ENCODE measurements at regions not wholly inside any gene's neighbourhood (a gene's known extent, or its start where the extent isn't known, plus 50 kb on each side); places are given as distances from the start of the nearest gene placed in this dataset.

GRCh38 chr6:15114061-15114460 is 131.8 kb upstream of the JARID2 start:
- TF ChIP-seq ETV6 (conservative IDR thresholded peaks at IDR 0.05 in 1 of 2, IDR thresholded peaks at IDR 0.05 in 1 of 2; ENCODE audit: borderline replicate concordance in 1 of 2, low read depth in 1 of 2) (no peak), EP300 (IDR thresholded peaks at IDR 0.05; ENCODE audit: borderline replicate concordance in 1 of 2, control insufficient read depth in 1 of 2, low read depth in 2 of 2, low read length in 2 of 2) (no peak)
- no TSS peak for BruUV-seq (replicated peaks)
- intact Hi-C loops (cut with micrococcal nuclease; ENCODE audit: unreplicated experiment) (no loop called here), in situ Hi-C loops (cut with MboI) (no loop called here)
- H3K27ac ChIP-seq (ENCODE audit: control insufficient read depth, insufficient read depth), result no peak overlapping the region
- H3K79me2 ChIP-seq (ENCODE audit: control insufficient read depth, insufficient read depth, low read length), result no peaks in the 10 kb centered on the region
- ATAC-seq, result no peak
- no peak overlapping the region for H3K4me2 ChIP-seq (ENCODE audit: control insufficient read depth, insufficient read depth)
- ChIA-PET CTCF (interaction anchor here (1.6 kb wide), 1 partner anchor 10 kb away, joined by 4 read pairs; no protein-coding TSS in a partner anchor), RAD21 (ENCODE audit: unreplicated experiment) (interaction anchor here (0.6 kb wide), 1 partner anchor 261 kb away, joined by 3 read pairs; no protein-coding TSS in a partner anchor), POLR2A (interaction anchor here (0.6 kb wide), 1 partner anchor 17 kb away, joined by 3 read pairs; no protein-coding TSS in a partner anchor), SMC1A (ENCODE audit: uncharacterized antibody, unreplicated experiment) (no interaction called here)
- no peak overlapping the region for H2AFZ ChIP-seq (ENCODE audit: control insufficient read depth, low read depth, low read length)
- H4K20me1 ChIP-seq (ENCODE audit: control insufficient read depth, insufficient read depth), result no peaks in the 10 kb centered on the region
- H3K9ac ChIP-seq (ENCODE audit: control insufficient read depth, insufficient read depth, low read length), result no peak overlapping the region
- no peak overlapping the region for H3K4me3 ChIP-seq
- WGBS (ENCODE audit: insufficient coverage, insufficient replicate concordance, low lambda C conversion rate, missing lambda C conversion rate), result 26% methylated on average over 4 of the region's 4 CpGs
- no peaks in the 10 kb centered on the region for H3K4me1 ChIP-seq (ENCODE audit: control insufficient read depth, insufficient read depth, low read length)
- no peak for DNase-seq (ENCODE audit: low read depth, low spot score)
- FAIRE-seq, result no peak
- no peaks in the 10 kb centered on the region for H3K36me3 ChIP-seq (ENCODE audit: control insufficient read depth in 2 of 2, insufficient read depth in 2 of 2, low read length in 1 of 2)
- H3K27me3 ChIP-seq (replicated peaks in 1 of 2; ENCODE audit: control insufficient read depth in 2 of 2, insufficient read depth in 2 of 2, low read length in 1 of 2), result no peaks in the 10 kb centered on the region
- no peaks in the 10 kb centered on the region for H3K9me3 ChIP-seq (replicated peaks; ENCODE audit: control insufficient read depth, insufficient read depth, low read length)

GRCh38 chr6:15116889-15117288 is 129.0 kb upstream of the JARID2 start:
- CTCF ChIA-PET, result no interaction called here
- TF ChIP-seq HDAC6 (IDR thresholded peaks at IDR 0.05; ENCODE audit: unreplicated experiment), result no peak
- no peak for TF ChIP-seq TARDBP (IDR thresholded peaks at IDR 0.05; ENCODE audit: borderline replicate concordance)
- no peak for TF ChIP-seq MTA2 (IDR thresholded peaks at IDR 0.05; ENCODE audit: low read depth)
- TF ChIP-seq CHD2 (IDR thresholded peaks at IDR 0.05; ENCODE audit: borderline replicate concordance, low read depth, low read length), result no peak
- no peak for TF ChIP-seq NFIC (IDR thresholded peaks at IDR 0.05; ENCODE audit: low read depth, low read length)
- no peak for TF ChIP-seq POU2F2 (IDR thresholded peaks at IDR 0.05; ENCODE audit: borderline replicate concordance, low read depth, low read length)
- no peak for TF ChIP-seq BCL3 (IDR thresholded peaks at IDR 0.05; ENCODE audit: borderline replicate concordance, insufficient read depth, low read depth, low read length, poor library complexity, severe bottlenecking)
- no peak for TF ChIP-seq MEF2B (IDR thresholded peaks at IDR 0.05; ENCODE audit: partially characterized antibody, poor library complexity, severe bottlenecking)
- no peak for TF ChIP-seq NR2C2 (IDR thresholded peaks at IDR 0.05; ENCODE audit: borderline replicate concordance, control insufficient read depth, insufficient read length, low read depth)
- TF ChIP-seq, protein P1, sequence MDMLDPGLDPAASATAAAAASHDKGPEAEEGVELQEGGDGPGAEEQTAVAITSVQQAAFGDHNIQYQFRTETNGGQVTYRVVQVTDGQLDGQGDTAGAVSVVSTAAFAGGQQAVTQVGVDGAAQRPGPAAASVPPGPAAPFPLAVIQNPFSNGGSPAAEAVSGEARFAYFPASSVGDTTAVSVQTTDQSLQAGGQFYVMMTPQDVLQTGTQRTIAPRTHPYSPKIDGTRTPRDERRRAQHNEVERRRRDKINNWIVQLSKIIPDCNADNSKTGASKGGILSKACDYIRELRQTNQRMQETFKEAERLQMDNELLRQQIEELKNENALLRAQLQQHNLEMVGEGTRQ (IDR thresholded peaks at IDR 0.05; ENCODE audit: borderline replicate concordance, low read depth, low read length), result no peak
- TF ChIP-seq PKNOX1 (IDR thresholded peaks at IDR 0.05), result no peak

More at GRCh38 chr6:15116889-15117288, 129.0 kb upstream of the JARID2 start:
- H3K27me3 ChIP-seq (replicated peaks in 1 of 2; ENCODE audit: control insufficient read depth in 2 of 2, insufficient read depth in 2 of 2, low read length in 1 of 2), result no peaks in the 10 kb centered on the region
- RAD21 ChIA-PET (ENCODE audit: unreplicated experiment), result interaction anchor here (1.2 kb wide), 1 partner anchor 10 kb away, joined by 3 read pairs; no protein-coding TSS in a partner anchor
- H4K20me1 ChIP-seq (ENCODE audit: control insufficient read depth, insufficient read depth), result no peaks in the 10 kb centered on the region
- 55% methylated on average over 8 of the region's 8 CpGs for WGBS (ENCODE audit: insufficient coverage, insufficient replicate concordance, low lambda C conversion rate, missing lambda C conversion rate)
- intact Hi-C loops (cut with micrococcal nuclease; ENCODE audit: unreplicated experiment) (no loop called here), in situ Hi-C loops (cut with MboI) (no loop called here)
- ATAC-seq (no peak), DNase-seq (ENCODE audit: low read depth, low spot score) (no peak), FAIRE-seq (no peak)
- no peak overlapping the region for H3K4me2 ChIP-seq (ENCODE audit: control insufficient read depth, insufficient read depth)
- no peak overlapping the region for H3K9ac ChIP-seq (ENCODE audit: control insufficient read depth, insufficient read depth, low read length)
- no peak overlapping the region for H2AFZ ChIP-seq (ENCODE audit: control insufficient read depth, low read depth, low read length)
- no peaks in the 10 kb centered on the region for H3K36me3 ChIP-seq (ENCODE audit: control insufficient read depth in 2 of 2, insufficient read depth in 2 of 2, low read length in 1 of 2)
- H3K4me3 ChIP-seq, result no peak overlapping the region
- BruUV-seq (replicated peaks), result no TSS peak
- H3K79me2 ChIP-seq (ENCODE audit: control insufficient read depth, insufficient read depth, low read length), result no peaks in the 10 kb centered on the region
- SMC1A ChIA-PET (ENCODE audit: uncharacterized antibody, unreplicated experiment), result interaction anchor here (0.6 to 1.3 kb wide), 4 partner anchors 9 to 900 kb away, joined by 3 read pairs; no protein-coding TSS in a partner anchor
- H3K9me3 ChIP-seq (replicated peaks; ENCODE audit: control insufficient read depth, insufficient read depth, low read length), result no peaks in the 10 kb centered on the region
- POLR2A ChIA-PET, result interaction anchor here (0.6 kb wide), 1 partner anchor 110 kb away, joined by 5 read pairs; no protein-coding TSS in a partner anchor
- H3K27ac ChIP-seq (ENCODE audit: control insufficient read depth, insufficient read depth), result no peak overlapping the region
- no peaks in the 10 kb centered on the region for H3K4me1 ChIP-seq (ENCODE audit: control insufficient read depth, insufficient read depth, low read length)

Measured in GM12878 (cell line).